Activated CD8-positive, alpha-beta memory T cell treated with anti-CD3 and anti-CD28 coated beads, Interleukin-2, amount 50 U/mL, for 4 hours (primary cell): ENCODE measurements at regions not wholly inside any gene's neighbourhood (a gene's known extent, or its start where the extent isn't known, plus 50 kb on each side); places are given as distances from the start of the nearest gene placed in this dataset.

Experiments
- DNase-seq: peaks from one replicate; pipeline ENCODE4 v3.0.0-alpha.2; 2020

DNA sequence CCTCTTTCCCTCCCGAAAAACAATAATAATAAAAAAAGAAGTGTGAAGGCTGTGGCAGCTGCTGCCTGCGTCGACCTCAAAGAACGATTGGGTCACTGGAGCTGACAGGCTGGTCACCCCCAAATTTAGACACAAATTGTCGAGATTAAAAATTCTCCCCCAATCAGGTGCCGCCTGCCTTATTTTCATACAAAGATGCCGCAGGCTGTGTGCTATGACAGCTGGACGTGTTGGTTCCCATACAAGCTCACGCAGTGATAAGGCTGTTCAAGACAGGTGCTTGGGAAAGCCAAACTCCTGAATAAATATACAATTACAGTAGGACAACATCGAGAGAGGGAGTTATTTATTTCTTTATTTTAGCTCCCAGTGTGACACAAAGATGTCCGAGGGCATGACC, 1041.8 kb downstream of the VRK1 start:
- DNase-seq = no peak

DNA sequence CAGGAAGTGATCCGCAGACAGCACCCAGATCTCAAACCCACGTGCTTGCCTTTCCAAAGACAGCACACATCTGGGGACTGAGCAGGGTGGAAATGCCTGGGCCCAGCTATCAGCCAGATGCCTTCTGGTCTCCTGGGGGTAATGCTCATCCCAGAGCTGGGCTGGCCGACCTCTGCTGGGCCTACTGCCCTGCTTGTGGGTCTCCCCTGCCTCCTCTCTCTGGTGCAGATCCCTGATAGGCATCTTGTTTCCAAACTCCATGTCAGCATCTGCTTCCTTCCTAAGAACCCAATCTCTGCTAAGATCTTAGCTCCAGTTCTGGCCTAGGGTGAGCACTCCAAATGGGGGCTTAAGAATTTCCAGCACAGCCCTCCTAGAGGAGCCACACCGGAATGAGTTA, 1043.0 kb downstream of the VRK1 start:
- DNase-seq = no peak

DNA sequence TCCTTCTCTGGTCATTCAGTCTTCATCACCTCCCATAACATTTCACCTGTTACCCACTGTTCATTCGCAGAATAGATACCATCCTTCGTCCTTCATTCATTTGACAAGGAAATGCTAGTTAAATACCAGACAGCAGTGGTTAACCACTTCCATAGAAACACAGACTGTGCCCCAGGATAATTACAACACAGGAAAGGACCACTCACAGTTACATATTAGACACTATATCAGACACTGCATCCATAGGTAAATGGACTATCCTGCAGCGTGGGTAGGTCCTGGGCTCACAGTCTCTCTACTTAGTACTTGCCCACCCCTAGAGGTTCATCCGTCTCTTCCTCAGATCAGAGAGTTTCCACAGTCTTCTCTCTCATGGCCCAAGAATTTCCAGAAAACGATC, 1044.6 kb downstream of the VRK1 start:
- DNase-seq = no peak

DNA sequence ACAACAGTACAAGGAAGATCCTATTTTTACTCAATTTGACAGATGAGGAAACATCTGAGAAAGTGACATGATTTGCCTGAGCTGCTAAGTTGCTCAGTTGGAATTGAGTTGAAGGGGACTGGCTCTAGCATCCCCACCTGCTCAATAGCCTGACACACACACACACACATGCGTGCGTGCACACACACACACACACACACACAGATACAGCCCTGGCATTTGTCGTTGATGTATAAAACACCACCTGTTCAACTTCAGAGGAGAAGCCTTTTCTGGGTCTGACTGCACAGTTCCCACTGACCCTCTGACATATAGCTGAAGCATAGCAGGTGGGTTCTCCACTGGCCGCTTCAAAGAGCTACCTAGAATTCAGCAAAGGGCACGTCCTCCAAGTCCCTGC, 1045.9 kb downstream of the VRK1 start:
- DNase-seq = no peak

DNA sequence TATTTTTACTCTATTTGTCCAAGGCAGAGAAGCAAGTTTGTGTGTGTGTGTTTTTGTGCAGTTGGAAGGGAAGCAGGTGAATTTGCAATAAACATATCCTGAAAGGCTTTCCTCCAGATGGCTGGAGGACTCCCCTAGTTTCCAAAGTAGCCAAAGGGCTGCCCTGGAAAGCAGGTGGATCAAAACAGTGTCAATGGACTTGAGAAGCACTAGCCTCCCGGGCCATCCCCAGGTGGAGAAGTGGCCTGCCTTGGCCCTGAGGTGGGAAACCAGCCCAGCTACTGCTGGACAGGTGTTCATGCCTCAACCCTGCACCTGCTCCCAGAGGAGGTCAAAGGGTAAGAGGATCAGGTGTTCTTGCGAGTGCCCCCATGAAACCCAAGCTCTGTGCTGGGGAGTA, 1046.9 kb downstream of the VRK1 start:
- no peak for DNase-seq

DNA sequence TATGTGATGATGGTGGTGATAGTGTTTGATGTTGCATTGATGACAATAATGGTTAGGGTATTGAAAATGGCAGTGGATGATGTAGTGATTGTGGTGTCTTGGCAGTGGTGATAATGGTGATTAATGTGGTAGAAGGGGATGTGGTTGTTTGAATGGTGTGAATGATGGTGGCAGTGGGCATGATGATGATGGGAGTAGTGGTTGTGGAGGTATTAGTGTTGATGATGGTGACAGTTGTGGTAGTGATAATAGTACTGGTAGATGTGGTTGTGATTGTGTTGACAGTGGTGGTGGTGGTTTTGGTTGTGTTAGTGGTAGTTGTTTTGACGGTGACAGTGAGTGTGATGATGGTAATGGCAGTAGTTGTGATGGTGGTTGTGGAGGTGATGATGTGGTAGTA, 1049.0 kb downstream of the VRK1 start:
- DNase-seq = no peak

DNA sequence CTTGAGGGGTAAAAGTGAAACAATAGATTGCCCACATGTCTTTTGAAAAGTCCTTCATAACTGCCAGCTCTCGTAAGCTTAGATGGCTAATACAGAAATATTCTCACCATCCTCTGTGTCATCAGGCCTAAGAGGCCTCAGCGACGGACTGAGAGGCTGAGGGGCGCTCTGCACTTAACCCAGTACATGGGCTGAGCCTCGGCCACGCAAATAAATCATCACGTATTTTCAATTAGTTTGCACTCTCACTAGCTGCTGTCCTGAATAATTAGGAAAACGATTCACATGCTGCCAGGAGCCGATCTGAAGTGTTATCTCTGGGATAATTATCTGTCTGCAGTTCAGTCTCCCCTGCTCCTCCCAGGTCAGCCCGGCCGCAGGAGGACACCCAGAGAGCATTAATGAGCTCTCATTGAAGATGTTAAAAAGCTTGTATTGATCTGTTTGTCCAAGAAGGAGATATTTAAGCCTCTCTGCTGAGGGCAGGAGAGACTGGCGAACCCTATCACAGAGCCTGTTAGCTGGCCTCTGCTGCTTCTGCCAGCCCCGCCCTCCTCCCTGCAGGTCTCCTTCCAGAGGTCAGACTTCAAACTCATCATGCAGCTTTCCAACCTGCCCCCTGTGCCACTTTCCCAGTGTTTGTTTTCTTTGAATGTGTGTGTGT, 1051.3 kb downstream of the VRK1 start:
- DNase-seq = no peak

DNA sequence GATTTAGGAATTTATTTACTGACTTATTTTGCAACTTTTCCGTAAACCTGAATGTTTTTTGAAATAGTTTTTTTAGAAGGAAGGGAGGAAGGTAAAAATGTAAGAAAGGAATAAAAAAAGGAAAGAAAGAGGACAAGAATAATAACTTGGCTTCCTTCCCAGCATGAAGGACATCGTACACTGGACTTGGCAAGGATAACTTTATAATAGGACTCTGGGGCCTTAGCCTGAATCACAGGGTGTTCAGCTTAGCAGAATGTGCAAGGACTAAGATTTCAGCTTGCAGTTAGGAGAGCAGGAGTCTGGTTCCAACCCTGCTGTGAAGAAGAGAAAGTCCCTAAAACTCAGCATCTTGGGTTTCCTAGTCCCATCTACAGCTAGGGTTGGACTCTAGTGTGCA, 1053.3 kb downstream of the VRK1 start:
- no peak for DNase-seq

DNA sequence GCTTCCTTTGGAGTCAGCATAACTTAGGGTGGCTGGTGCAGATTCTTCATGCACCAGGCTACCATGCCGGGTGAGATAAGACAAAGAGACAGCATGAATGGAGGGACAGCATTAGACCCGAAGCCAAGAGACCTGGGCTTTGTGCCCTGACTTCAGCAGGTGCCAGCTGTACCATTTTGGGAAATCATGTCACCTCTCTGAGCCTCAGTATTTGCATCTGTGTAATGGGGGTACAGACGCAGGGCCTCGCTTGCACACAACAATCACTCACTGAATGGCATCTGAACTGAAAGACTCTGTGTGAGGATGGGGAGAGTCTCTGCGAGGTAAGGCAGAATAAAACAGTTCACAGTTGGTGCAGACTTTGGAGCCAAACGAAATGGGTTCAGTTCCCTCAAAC, 1053.7 kb downstream of the VRK1 start:
- no peak for DNase-seq

DNA sequence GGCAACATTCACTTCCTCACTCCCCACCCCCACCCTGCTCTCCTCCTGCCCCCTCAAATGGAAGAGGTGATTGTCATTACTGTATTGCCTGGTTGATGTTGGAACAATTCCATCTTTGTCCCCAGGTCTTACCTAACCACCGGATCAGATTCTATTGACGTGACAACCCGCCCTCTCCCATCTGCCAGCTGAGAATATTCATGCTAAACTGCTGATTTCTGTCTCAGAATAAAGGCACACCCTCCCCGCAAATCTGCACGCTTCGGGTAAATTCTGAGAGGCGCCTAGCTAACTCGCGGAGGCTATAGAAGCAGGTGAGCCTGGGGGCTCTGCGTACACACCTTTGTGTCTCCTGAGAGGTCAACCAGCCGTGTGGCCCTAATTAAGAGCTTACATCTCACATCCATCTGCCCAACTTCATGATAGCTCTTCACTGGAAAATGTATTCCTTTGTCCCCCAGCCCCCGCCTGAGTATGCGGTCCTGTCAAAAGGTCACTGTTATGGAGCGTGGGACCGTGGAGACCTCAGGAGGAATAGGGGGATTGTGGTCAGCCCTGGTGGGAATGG, 1054.3 kb downstream of the VRK1 start:
- no peak for DNase-seq

DNA sequence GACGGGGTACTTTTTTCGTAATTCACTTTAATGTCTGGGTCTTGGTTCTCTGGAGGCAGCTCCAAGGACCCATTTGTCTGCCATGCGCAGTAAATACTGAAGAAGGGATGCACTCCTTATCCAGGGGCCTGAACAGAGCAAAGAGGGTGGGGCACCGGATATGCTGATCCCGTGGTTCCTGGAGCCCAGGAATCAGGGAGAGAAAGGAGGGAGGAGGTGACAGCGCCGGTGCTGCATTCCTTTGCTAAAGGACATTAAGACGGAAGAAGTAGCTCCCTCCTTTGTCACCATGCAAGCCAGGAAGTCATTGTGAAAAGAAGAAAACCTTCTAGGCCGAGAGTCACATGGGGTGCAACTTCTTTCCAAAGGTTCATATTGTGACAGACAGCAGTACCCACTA, 1057.7 kb downstream of the VRK1 start:
- no peak for DNase-seq

DNA sequence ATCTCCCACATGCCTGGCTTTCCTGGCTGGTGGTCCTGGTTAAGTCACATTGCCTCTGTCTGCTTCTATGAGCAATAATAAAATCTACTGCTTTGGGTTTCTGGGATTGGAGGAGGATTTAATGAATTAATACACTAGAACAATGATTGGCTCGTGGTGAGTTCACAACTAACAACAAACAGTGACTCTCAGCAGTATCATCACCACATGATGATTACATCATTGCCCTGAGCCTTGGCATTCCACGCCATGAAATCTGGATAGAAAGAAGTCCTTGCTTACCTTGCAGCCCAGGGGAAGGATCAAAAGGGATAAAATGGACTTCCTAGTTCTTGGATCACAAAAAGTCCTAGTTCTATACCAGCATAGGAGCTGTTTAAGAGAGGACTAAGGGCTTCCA, 1069.0 kb downstream of the VRK1 start:
- no peak for DNase-seq

DNA sequence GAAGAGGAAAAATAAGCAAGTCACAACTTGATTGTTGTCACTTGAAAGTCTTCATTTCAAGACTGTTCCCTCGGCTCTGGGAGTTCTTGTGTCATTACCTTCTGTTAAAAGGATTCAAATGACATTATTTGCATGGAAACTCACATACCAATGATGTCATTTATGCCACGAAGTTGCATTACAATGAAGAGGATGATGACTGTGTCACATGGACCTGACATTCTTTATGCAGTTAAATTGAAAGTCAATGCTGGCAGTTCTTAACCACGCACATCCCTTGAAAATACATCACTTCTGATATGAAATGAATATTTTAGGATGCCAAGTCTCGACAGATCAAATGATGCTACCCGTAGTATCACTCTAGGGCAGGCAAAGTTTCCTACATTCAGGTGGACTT, 1069.5 kb downstream of the VRK1 start:
- no peak for DNase-seq

DNA sequence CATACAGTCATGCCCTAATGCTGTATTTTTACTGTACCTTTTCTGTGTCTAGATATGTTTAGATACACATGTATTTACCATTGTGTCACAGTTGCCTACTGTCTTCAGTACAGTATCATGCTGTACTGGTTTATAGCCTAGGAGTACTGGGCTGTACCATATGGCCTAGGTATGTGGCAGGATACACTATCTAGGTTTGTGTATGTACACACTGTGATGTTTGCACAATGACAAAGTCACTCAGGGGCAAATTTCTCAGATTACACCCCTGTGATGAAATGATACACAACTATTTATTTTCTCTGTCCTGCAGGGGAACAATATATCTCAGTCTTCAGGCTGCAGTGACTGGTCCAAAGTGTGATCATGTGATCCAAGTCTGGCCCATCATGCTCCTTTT, 1076.1 kb downstream of the VRK1 start:
- no peak for DNase-seq

DNA sequence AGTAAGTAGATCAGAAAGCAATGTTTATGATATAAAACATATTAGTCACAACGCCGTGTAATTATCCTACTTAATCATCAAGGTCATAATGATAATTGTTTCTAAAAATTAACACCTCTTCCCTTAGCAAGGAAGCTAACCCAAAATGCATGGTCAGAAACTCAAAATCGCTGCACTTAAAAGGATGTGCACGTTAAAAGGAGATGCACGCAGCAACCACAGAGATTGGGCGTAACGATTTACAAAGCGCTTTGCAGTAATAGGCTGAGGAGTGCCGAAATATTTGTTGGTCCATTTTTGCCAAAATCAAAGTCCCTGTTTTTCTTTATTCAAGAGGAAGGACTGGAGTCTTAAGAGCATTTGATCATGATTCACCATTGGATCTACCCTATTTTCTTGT, 1077.2 kb downstream of the VRK1 start:
- DNase-seq = no peak

DNA sequence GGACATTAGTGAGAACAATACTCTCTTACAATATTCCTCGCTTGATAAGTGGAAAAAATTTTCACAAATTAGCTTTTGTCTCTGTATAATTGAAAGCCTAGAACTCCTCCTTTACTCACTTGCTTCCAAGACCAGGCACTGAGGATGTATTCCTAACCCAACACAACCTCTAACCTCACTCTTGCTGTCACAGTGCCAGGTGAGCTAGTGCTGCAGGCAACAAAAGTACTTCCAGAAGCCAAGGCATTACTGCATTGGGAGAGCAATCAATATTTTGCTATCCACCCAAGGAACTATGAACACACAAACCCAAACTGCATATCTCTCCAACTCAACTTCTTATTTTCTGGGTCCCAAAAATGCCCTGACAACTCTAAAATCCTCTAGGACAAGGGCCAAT, 1081.0 kb downstream of the VRK1 start:
- DNase-seq = no peak

DNA sequence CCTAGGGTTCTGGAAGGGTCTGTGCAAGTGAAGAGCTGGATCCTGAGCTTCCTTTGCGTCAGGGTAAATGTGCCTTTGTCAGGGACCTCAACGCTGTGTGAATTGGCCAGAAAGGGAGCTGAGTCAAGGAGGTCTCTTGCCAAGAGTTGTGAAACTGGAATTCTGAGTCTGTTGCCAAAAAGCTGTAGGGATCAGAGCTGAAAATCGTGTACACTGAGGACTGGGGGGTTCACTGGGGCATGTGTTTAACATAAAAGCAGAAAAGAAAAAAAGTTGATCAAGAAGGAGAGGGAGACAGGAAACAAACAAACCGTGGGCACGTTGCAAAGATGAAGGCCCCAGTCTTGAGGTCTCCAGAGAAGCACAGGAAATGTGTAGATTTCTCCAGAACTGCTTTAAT, 1081.5 kb downstream of the VRK1 start:
- no peak for DNase-seq

DNA sequence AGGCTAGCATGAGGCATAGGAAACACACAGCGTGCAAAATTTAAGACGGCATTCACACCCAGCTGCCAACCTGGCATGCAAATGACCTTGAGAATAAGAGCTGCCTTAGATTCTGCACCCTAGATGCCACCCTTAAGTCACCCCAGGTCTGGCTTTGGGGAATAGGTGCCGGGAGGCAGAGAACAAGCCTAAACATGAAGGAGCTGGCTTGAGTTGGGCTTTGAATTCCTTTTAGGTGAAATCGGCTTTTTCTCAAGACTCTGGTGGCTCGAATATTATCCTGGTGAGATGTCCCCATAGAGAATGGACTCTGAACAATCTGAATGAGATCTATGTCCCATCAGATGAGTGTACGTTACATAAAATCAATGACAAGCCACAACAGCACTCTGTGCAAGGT, 1090.5 kb downstream of the VRK1 start:
- no peak for DNase-seq

DNA sequence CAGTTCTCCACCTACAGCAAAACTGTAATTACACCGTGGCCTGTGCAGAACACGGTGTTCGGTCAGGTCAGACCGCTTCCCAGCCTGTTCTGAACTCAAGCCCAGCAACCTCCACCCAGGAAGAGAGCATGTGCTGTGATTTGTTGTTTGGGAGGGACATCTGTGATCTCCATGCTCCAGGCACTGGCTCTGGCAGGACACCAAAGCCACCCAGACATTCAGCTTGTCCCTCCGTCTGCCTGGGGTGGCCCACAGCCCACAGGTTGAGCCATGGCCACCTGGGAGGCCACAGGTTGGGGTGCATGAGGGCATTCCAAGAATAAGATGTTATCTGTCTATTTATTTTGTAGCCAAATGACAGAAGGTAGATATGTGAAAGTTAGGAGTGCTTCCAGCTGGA, 1091.1 kb downstream of the VRK1 start:
- no peak for DNase-seq

DNA sequence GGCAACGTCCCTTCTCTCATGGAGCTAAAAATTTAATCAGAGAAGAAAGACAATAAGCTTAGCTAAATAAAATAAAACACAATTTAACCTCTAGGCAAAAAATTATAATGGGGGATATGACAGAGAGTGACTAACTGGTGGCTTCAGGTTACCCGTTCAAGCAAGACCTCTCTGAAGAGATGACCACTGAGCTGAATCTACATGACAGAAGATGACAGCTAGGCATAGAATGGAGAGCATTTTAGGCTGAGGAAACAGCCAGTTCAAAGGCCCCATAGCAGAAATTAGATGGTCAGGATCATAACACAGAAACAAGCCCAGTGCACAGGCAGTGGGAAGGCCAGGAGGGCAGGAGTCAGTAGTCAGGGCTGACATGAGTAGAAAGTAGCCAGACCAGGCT, 1094.3 kb downstream of the VRK1 start:
- DNase-seq = no peak

DNA sequence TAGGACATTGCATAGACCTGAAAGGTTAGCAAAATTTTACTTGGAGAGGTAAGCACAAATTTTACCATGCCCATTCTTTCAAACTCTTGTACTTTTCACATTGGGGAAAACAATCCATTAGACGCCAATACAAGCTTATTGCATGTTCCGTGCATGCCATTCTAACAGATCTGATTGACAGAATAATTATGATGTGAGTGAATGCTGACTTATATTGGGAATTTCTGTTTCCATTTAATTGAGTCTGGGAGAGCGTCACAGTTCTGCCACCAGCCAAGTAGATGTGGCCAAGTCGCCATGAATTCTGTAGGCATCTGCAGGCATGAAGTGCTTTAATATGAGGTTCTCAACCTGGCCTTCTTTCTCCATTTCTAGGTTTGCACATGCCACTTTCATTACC, 1097.4 kb downstream of the VRK1 start:
- no peak for DNase-seq

DNA sequence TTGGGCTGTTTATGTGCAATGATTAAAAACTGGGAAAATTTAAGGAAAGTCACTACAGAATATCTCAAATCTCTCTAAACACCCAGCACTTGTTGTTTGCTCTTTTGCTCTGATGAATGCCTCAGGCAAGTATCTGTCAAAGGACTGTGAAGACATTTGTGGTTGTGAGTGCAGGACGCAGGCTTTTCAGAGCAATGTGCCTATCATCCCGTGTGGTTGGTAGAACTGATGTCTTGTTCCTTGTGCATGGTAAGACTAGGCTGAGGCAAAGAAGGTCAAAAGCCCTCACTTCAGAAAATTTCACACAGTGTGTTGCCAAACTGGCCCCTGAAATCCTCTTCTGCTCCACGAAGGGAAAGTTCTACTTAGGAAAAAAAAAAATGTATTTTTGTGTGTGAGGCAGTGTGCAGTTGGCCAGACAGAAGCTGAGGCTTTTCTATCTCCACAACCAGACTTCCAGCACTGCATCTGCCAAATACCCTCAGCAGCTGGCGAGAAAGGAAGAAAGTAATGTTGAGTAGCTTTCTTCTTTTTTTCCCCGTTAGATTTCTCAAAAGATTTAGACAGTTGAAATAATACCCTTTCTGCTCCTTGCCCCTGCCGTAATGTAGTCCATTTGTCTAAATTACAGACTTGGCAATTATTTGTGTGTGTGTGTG, 1103.1 kb downstream of the VRK1 start:
- no peak for DNase-seq

DNA sequence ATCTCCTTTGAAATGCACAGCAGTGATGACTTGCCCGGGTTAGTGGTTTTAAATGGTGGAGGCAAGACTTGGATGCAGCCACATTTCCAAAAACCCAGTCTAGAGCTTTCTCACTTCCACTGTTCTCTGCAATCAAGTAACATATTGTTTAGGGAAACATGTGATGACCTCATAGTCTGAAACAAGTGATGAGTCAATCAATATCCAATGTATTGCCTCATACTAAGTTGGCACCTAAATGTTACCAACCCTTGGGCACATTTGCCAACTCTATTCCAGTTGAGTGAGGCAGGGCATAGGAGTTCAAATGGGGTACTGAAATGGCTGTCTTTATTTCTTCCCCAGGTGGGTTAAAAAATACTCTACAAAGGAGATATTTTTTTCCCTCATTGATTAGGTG, 1105.4 kb downstream of the VRK1 start:
- DNase-seq = no peak

DNA sequence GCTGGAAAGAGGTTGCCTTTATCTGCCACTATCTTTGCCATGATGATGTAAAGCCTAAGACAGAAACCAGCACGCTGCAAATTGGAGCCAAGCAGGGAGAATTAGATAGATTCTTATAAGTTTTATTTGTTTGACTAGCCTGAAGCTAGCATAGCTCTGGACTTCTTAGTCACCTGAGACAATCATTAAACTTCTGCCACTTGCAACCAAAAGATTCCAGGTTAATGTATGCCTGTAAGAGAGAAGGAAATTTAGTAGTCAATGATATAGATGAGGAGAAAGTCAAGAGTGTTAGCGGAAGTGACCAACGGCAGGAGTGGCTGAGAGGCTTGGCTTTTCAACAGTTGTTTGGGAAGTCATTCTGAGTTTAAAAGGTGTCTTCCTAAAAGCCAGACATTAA, 1106.6 kb downstream of the VRK1 start:
- no peak for DNase-seq

DNA sequence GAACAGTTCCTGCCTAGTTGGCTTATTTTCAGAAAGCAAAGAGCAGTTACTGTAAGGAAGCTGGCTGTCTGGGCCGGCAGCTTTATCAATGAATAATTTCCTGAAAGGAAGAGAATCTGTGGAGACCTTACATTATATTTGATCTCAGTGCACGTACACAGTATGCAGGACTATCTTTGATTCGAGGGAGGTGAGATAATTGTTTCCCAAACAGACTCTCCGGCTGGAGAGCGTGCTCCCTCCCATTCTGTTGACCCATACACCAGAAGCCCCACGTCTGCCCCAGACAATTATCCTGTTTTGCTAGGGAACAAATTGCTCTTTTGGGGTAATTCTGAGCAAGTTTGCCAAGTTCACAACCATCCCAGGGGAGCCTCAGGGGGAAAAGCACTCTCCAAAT, 1115.0 kb downstream of the VRK1 start:
- no peak for DNase-seq
